T-helper 17 cell (primary cell): ENCODE measurements at regions not wholly inside any gene's neighbourhood (a gene's known extent, or its start where the extent isn't known, plus 50 kb on each side); places are given as distances from the start of the nearest gene placed in this dataset.
A peak's percentile ranks its signal among the peaks of the same experiment; 100 is the strongest.
"Not testable (repeated sequence)": the region's sequence is repeated elsewhere in the genome, so short reads cannot be mapped to it uniquely, and the experiment has no call there.

ENCODE experiments used
- ATAC-seq: fragments of 150-1000 bp; cut with Tn5 transposase; 2 replicates; pipeline ENCODE4 v1.10.0; 2021; ENCODE audit warnings: mild to moderate bottlenecking, moderate library complexity
- DNase-seq, 3 donors: peaks; one replicate each; pipeline versions ENCODE4 v3.0.0 to v3.0.0-alpha.2; 2020 to 2021
- H3K9me3 ChIP-seq: one replicate; pipeline ENCODE4 v1.7.0; 2013; ENCODE audit warnings: low read length, mild to moderate bottlenecking; ENCODE audit not compliant: control insufficient read depth, poor library complexity, severe bottlenecking
- H3K27ac Mint-ChIP-seq: one replicate; pipeline ENCODE4 v1.8.0; 2022; ENCODE audit warnings: mild to moderate bottlenecking, moderate library complexity, mixed read lengths
- H3K27me3 Mint-ChIP-seq: one replicate; pipeline ENCODE4 v1.8.0; 2022; ENCODE audit warnings: mixed read lengths
- H3K36me3 Mint-ChIP-seq: one replicate; pipeline ENCODE4 v1.8.0; 2022; ENCODE audit warnings: low read depth, mixed read lengths
- H3K4me1 Mint-ChIP-seq: one replicate; pipeline ENCODE4 v1.8.0; 2022; ENCODE audit warnings: mild to moderate bottlenecking, mixed read lengths
- H3K4me3 Mint-ChIP-seq: one replicate; pipeline ENCODE4 v1.8.0; 2022; ENCODE audit warnings: mild to moderate bottlenecking, moderate library complexity, mixed read lengths

DNA sequence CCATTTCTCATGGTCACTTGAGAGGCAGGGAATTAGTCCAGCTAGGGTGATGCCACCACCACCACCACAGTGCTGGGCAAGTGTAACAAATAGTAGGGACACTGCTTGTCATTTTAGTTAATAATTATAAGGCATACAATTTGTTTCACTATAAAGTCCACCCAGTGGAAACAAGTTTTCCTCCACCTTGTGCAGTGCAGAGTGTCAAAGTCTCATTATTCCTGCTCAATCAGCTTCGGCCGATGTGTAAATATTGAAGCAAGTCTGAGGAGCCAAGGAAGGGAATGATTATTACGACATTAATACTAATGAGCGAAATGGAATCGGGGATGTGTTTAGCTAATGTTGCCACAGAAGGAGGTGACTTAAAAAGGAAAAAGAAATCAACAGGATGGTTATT, 340.4 kb downstream of the NKX6-1 start:
- H3K9me3 ChIP-seq: no peaks in the 10 kb centered on the region
- ATAC-seq (no peak), DNase-seq (no peak)
- Mint-ChIP-seq H3K27me3 (peaks cover 10% of the 10 kb centered on the region), H3K36me3 (peaks cover 4% of the 10 kb centered on the region), H3K4me3 (no peak overlapping the region), H3K27ac (no peak overlapping the region), H3K4me1 (no peaks in the 10 kb centered on the region)

GRCh38 chr4:84151574-84151973, 347.5 kb downstream of the NKX6-1 start:
- no peak for ATAC-seq
- Mint-ChIP-seq H3K27ac (no peak overlapping the region), H3K27me3 (peaks cover 6% of the 10 kb centered on the region), H3K4me1 (peaks cover 2% of the 10 kb centered on the region), H3K4me3 (no peak overlapping the region), H3K36me3 (peaks cover 4% of the 10 kb centered on the region)
- H3K9me3 ChIP-seq: no peaks in the 10 kb centered on the region
- DNase-seq: no peak

- DNase-seq: no peak
- Mint-ChIP-seq H3K4me1 (peaks cover 11% of the 10 kb centered on the region), H3K27ac (no peak overlapping the region), H3K27me3 (peaks cover 6% of the 10 kb centered on the region), H3K36me3 (peaks cover 4% of the 10 kb centered on the region), H3K4me3 (no peak overlapping the region)
- no peaks in the 10 kb centered on the region for H3K9me3 ChIP-seq
- ATAC-seq: no peak
These were observed 348.9 kb downstream of the NKX6-1 start for GRCh38 chr4:84150177-84150576.

DNA sequence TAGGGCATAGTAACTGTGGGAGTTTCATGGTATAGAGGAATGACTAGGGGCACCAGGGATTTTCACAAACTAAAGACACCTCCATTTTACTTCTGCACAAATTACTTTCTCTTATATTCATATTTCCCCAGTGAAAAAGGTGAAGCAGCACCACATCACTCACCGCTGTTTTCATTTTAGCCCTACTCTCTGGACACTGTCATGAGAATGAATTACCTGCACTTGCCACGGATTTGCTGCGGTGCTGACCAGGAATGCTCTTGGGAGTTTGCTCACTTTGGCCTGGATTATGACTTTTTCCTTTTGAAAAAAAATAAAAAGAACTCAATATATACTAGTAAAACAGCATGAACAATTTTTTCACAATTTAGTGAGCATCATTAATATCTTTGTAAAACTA, 351.3 kb downstream of the NKX6-1 start:
- Mint-ChIP-seq H3K4me1 (peaks cover 12% of the 10 kb centered on the region), H3K36me3 (no peaks in the 10 kb centered on the region)
- no peaks in the 10 kb centered on the region for H3K9me3 ChIP-seq

GRCh38 chr4:84146300-84146959, 352.7 kb downstream of the NKX6-1 start:
- peak overlapping the region; percentile 10 for H3K4me3 Mint-ChIP-seq
- H3K27me3 Mint-ChIP-seq: no peaks in the 10 kb centered on the region
- peaks cover 12% of the 10 kb centered on the region for H3K4me1 Mint-ChIP-seq
- DNase-seq (no peak), ATAC-seq (no peak)
- peak overlapping the region; percentile 6 for H3K27ac Mint-ChIP-seq
- H3K36me3 Mint-ChIP-seq: no peaks in the 10 kb centered on the region
- H3K9me3 ChIP-seq: no peaks in the 10 kb centered on the region

More for the DNA sequence above, 351.3 kb downstream of the NKX6-1 start:
- no peak overlapping the region for H3K4me3 Mint-ChIP-seq
- DNase-seq (no peak), ATAC-seq (no peak)
- H3K27me3 Mint-ChIP-seq: peaks cover under 1% of the 10 kb centered on the region
- no peak overlapping the region for H3K27ac Mint-ChIP-seq

DNA sequence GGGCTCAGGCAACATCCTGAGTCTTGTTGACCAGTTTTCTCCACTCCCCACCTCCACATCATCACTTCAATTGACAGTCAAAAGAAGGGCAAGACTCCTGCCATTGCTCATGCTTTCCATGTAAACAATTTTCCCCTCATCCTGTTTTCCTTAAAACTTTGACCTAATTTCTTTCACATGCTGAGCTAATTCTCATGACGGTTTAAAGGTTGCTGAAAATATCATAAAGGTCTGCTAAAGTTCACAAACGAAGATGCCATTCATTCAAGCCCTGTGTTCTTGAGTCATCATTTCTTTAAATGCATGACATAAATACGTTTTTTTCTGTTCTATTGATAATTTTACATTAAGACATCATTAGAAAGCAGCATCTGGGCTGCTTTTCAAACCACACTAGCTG, 353.9 kb downstream of the NKX6-1 start:
- no peaks in the 10 kb centered on the region for H3K9me3 ChIP-seq
- H3K36me3 Mint-ChIP-seq: no peaks in the 10 kb centered on the region
- peaks cover 12% of the 10 kb centered on the region for H3K4me1 Mint-ChIP-seq
- no peak overlapping the region for H3K27ac Mint-ChIP-seq
- H3K27me3 Mint-ChIP-seq: no peaks in the 10 kb centered on the region
- DNase-seq: no peak
- no peak for ATAC-seq
- H3K4me3 Mint-ChIP-seq: no peak overlapping the region

GRCh38 chr4:84126911-84127310, 372.2 kb downstream of the NKX6-1 start:
- DNase-seq, ATAC-seq, H3K27me3 Mint-ChIP-seq, H3K27ac Mint-ChIP-seq, H3K9me3 ChIP-seq, H3K36me3 Mint-ChIP-seq, H3K4me3 Mint-ChIP-seq, H3K4me1 Mint-ChIP-seq: not testable (repeated sequence)

GRCh38 chr4:84126061-84126787, 372.9 kb downstream of the NKX6-1 start:
- H3K27ac Mint-ChIP-seq: no peak overlapping the region
- DNase-seq (no peak), ATAC-seq (no peak)
- H3K9me3 ChIP-seq: no peaks in the 10 kb centered on the region
- no peaks in the 10 kb centered on the region for H3K36me3 Mint-ChIP-seq
- no peaks in the 10 kb centered on the region for H3K27me3 Mint-ChIP-seq
- H3K4me1 Mint-ChIP-seq: no peaks in the 10 kb centered on the region
- no peak overlapping the region for H3K4me3 Mint-ChIP-seq

- Mint-ChIP-seq H3K27ac (no peak overlapping the region), H3K36me3 (no peaks in the 10 kb centered on the region), H3K4me1 (no peaks in the 10 kb centered on the region), H3K4me3 (no peak overlapping the region), H3K27me3 (no peaks in the 10 kb centered on the region)
- no peak for DNase-seq
- ATAC-seq: no peak
- H3K9me3 ChIP-seq: no peaks in the 10 kb centered on the region
These were observed 389.1 kb downstream of the NKX6-1 start for GRCh38 chr4:84110040-84110439.

GRCh38 chr4:84101653-84102625, 397.2 kb downstream of the NKX6-1 start:
- not testable (repeated sequence) for H3K27ac Mint-ChIP-seq, DNase-seq, ATAC-seq, H3K27me3 Mint-ChIP-seq, H3K4me1 Mint-ChIP-seq, H3K4me3 Mint-ChIP-seq, H3K36me3 Mint-ChIP-seq, H3K9me3 ChIP-seq

DNA sequence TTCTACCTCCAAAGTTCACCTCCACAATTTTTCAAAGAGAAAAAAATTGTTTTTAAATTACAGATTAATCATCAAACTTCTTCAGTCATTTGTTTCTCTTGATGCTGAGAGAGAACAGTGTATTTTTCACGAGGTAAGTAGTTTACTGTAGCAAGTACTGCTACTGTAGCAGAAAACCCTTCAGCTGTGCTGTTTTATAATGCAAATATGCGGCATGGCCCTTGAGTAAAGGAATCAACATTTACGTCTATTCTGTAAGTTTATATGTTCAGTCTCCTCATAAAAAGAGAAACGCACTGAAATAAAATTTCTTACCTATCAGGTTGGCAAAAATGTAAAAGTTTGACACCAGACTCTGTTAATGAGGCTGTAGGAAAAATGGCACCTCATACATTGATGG, 399.0 kb downstream of the NKX6-1 start:
- DNase-seq: no peak
- Mint-ChIP-seq H3K27me3 (peaks cover 11% of the 10 kb centered on the region), H3K36me3 (no peaks in the 10 kb centered on the region), H3K27ac (no peak overlapping the region), H3K4me1 (no peaks in the 10 kb centered on the region), H3K4me3 (no peak overlapping the region)
- no peak for ATAC-seq
- H3K9me3 ChIP-seq: no peaks in the 10 kb centered on the region

- ATAC-seq: no peak
- Mint-ChIP-seq H3K4me1 (no peaks in the 10 kb centered on the region), H3K27ac (no peak overlapping the region), H3K36me3 (no peaks in the 10 kb centered on the region), H3K27me3 (peaks cover 11% of the 10 kb centered on the region), H3K4me3 (no peak overlapping the region)
- no peaks in the 10 kb centered on the region for H3K9me3 ChIP-seq
- no peak for DNase-seq
These were observed 399.5 kb downstream of the NKX6-1 start for GRCh38 chr4:84099599-84099998.

- Mint-ChIP-seq H3K4me3 (no peak overlapping the region), H3K4me1 (no peaks in the 10 kb centered on the region), H3K27me3 (peaks cover 5% of the 10 kb centered on the region), H3K36me3 (no peaks in the 10 kb centered on the region), H3K27ac (no peak overlapping the region)
- DNase-seq (no peak), ATAC-seq (no peak)
- H3K9me3 ChIP-seq: no peaks in the 10 kb centered on the region
These were observed 407.8 kb downstream of the NKX6-1 start for GRCh38 chr4:84091266-84091665.
